ENCODE measurements at regions not wholly inside any gene's neighbourhood (a gene's known extent, or its start where the extent isn't known, plus 50 kb on each side); places are given as distances from the start of the nearest gene placed in this dataset.

- Histone ChIP-seq H4K20me1 (ENCODE audit: insufficient read depth, low read length) (no peaks in the 10 kb centered on the region), H3K9me3 (ENCODE audit: control insufficient read depth, insufficient read depth, low read length) (no peaks in the 10 kb centered on the region), H4K8ac (ENCODE audit: low read depth in 2 of 2, low read length in 2 of 2) (no peak overlapping the region), H3K4me1 (ENCODE audit: control insufficient read depth, insufficient read depth, low read length) (no peaks in the 10 kb centered on the region), H3K18ac (ENCODE audit: low read depth, low read length) (no peak overlapping the region), H2AK5ac (ENCODE audit: low read depth, low read length) (no peak overlapping the region), H2BK15ac (ENCODE audit: low read depth, low read length) (no peak overlapping the region), H3K36me3 (ENCODE audit: control insufficient read depth, insufficient read depth, low read length) (no peaks in the 10 kb centered on the region), H3K23ac (ENCODE audit: low read depth, low read length) (no peak overlapping the region), H2BK20ac (ENCODE audit: low read depth, low read length) (no peak overlapping the region), H4K5ac (ENCODE audit: low read depth, low read length) (no peak overlapping the region), H3K14ac (replicated peaks; ENCODE audit: low read depth, low read length) (no peak overlapping the region), H3K9ac (ENCODE audit: low read depth, low read length) (no peak overlapping the region), H4K91ac (ENCODE audit: insufficient read depth, low read depth, low read length) (no peak overlapping the region), H2BK5ac (ENCODE audit: low read depth, low read length, poor library complexity, severe bottlenecking) (no peak overlapping the region), H2BK120ac (ENCODE audit: low read depth, low read length) (no peak overlapping the region), H3K4ac (ENCODE audit: low read depth, low read length) (no peak overlapping the region), H3K79me1 (ENCODE audit: low read depth in 1 of 2, low read length in 2 of 2) (no peaks in the 10 kb centered on the region), H3K27me3 (ENCODE audit: control insufficient read depth, insufficient read depth, low read length) (no peaks in the 10 kb centered on the region; the same call in 1 of the 2 replicates), H3K27ac (ENCODE audit: insufficient read depth, low read length) (no peak overlapping the region), H3K4me2 (ENCODE audit: low read depth, low read length) (no peak overlapping the region), H3K4me3 (ENCODE audit: insufficient read depth, low read depth, low read length) (no peak overlapping the region), H2AFZ (replicated peaks; ENCODE audit: low read length, poor library complexity) (no peak overlapping the region), H3K9me1 (ENCODE audit: insufficient read depth, low read length) (no peaks in the 10 kb centered on the region), H2AK9ac (replicated peaks; ENCODE audit: low read depth, low read length, poor library complexity) (no peak overlapping the region), H3K56ac (ENCODE audit: extremely low read depth, insufficient read depth, low read length) (no peak overlapping the region)
- in situ Hi-C loops (cut with MboI; ENCODE audit: low sequenced_read_pairs) (no loop called here), intact Hi-C loops (cut with micrococcal nuclease) (no loop called here), dilution Hi-C loops (cut with HindIII; ENCODE audit: low sequenced_read_pairs, unreplicated experiment) (no loop called here)
- no TSS peak for BruUV-seq (replicated peaks)
- no peak for ATAC-seq (ENCODE audit: low read depth)
- DNase-seq, result no peak
- WGBS, 2 experiments (ENCODE audit: extremely low coverage in 2 of 2, insufficient read length in 1 of 2), result 67% methylated on average over 1 of the region's 1 CpG; no CpG with 5 or more reads in 1 of the 2 experiments
- ChIA-PET POLR2A (ENCODE audit: unreplicated experiment) (no interaction called here), CTCF (no interaction called here)
- TF ChIP-seq MAFK (IDR thresholded peaks at IDR 0.05; ENCODE audit: low read depth, low read length) (no peak), BHLHE40 (IDR thresholded peaks at IDR 0.05; ENCODE audit: low read depth, low read length) (no peak), RAD21 (IDR thresholded peaks at IDR 0.05; ENCODE audit: low read length) (no peak), NFE2L2 (IDR thresholded peaks at IDR 0.05; ENCODE audit: low read depth, low read length) (no peak), MXI1 (IDR thresholded peaks at IDR 0.05; ENCODE audit: borderline replicate concordance, low read depth, low read length) (no peak), MAZ (IDR thresholded peaks at IDR 0.05; ENCODE audit: borderline replicate concordance, low read depth, low read length) (no peak), FOS (IDR thresholded peaks at IDR 0.05; ENCODE audit: low read depth, low read length) (no peak), RCOR1 (IDR thresholded peaks at IDR 0.05; ENCODE audit: insufficient replicate concordance, low read length) (no peak), POLR2A (IDR thresholded peaks at IDR 0.05; ENCODE audit: low read depth, low read length) (no peak)
- TF ChIP-seq, protein P1, sequence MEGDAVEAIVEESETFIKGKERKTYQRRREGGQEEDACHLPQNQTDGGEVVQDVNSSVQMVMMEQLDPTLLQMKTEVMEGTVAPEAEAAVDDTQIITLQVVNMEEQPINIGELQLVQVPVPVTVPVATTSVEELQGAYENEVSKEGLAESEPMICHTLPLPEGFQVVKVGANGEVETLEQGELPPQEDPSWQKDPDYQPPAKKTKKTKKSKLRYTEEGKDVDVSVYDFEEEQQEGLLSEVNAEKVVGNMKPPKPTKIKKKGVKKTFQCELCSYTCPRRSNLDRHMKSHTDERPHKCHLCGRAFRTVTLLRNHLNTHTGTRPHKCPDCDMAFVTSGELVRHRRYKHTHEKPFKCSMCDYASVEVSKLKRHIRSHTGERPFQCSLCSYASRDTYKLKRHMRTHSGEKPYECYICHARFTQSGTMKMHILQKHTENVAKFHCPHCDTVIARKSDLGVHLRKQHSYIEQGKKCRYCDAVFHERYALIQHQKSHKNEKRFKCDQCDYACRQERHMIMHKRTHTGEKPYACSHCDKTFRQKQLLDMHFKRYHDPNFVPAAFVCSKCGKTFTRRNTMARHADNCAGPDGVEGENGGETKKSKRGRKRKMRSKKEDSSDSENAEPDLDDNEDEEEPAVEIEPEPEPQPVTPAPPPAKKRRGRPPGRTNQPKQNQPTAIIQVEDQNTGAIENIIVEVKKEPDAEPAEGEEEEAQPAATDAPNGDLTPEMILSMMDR (conservative IDR thresholded peaks at IDR 0.05; ENCODE audit: low read depth, low read length), result no peak
Observed at GRCh38 chr2:223415071-223415470, 187.1 kb downstream of the SCG2 start.

Data from IMR-90 (cell line).